HepG2 (cell line): ENCODE measurements at regions not wholly inside any gene's neighbourhood (a gene's known extent, or its start where the extent isn't known, plus 50 kb on each side); places are given as distances from the start of the nearest gene placed in this dataset.

Experiments used
- ATAC-seq: fragments of 200-7000 bp; cut with Tn5 transposase; 3 replicates; pipeline ENCODE4 v1.9.1; 2020; ENCODE audit warnings: mild to moderate bottlenecking, moderate library complexity
- BruUV-seq: library from RNA; stranded (reverse); fragments of 400-500 nt; replicated peaks from 2 replicates; lab custom pipeline; 2021; lab: Mats Ljungman, UMichigan
- CTCF ChIA-PET: fragments of 300-600 bp; formaldehyde crosslinking; extraction: SDS; loops from one replicate; lab custom pipeline; 2021; ENCODE audit warnings: low total read pairs, inconsistent platforms, low intra/inter-chr PET ratio; lab: Yijun Ruan, JAX
- POLR2A ChIA-PET: fragments of 350-600 bp; sonication (Branson Sonifier 250); formaldehyde crosslinking; loops from one replicate; lab custom pipeline; 2020; ENCODE audit warnings: antibody characterized with exemption, inconsistent platforms; lab: Yijun Ruan, JAX
- DNase-seq: peaks from one replicate; pipeline ENCODE4 v3.0.0-alpha.2; 2015; ENCODE audit warnings: low spot score
- FAIRE-seq: peaks from 3 replicates; lab custom pipeline; 2011; peaks lifted over from hg19 to GRCh38; lab: Jason Lieb, UNC
- H2AFZ ChIP-seq: one replicate; pipeline ENCODE4 v1.6.1; 2011; ENCODE audit warnings: low read length, inconsistent platforms
- H3K27ac ChIP-seq: fragments of 300-600 bp; 3 replicates; pipeline ENCODE4 v1.8.0; 2011; ENCODE audit warnings: mixed run types, mild to moderate bottlenecking, mixed read lengths, low read length, inconsistent platforms; ENCODE audit not compliant: insufficient read depth; ENCODE audit errors: extremely low read length
- H3K27me3 ChIP-seq, 2 experiments: fragments of 200-600 bp in 1 of 2; 2 replicates in 1 of 2; 3 replicates in 1 of 2; pipeline versions ENCODE4 v1.6.0 to v1.8.0; 2011; ENCODE audit warnings: low read length in 2 of 2, mild to moderate bottlenecking in 2 of 2, moderate library complexity in 2 of 2, inconsistent platforms in 1 of 2; ENCODE audit not compliant: insufficient read depth in 2 of 2, control insufficient read depth in 1 of 2
- H3K36me3 ChIP-seq, 2 experiments: fragments of 200-600 bp in 1 of 2; replicated peaks in 1 of 2; 2 replicates in 1 of 2; 3 replicates in 1 of 2; pipeline versions ENCODE4 v1.5.1 to v1.8.0; 2011; ENCODE audit warnings: low read length in 2 of 2, inconsistent platforms in 1 of 2; ENCODE audit not compliant: insufficient read depth in 2 of 2, control insufficient read depth in 1 of 2
- H3K4me1 ChIP-seq: 2 replicates; pipeline ENCODE4 v1.5.1; 2012; ENCODE audit warnings: low read length, inconsistent platforms; ENCODE audit not compliant: insufficient read depth
- H3K4me2 ChIP-seq: 2 replicates; pipeline ENCODE4 v1.6.0; 2011; ENCODE audit warnings: low read depth, low read length, inconsistent platforms
- H3K4me3 ChIP-seq, 3 experiments: fragments of 200-600 bp in 1 of 3; sonication (generic), shearing (Covaris generic) in 1 of 3; replicated peaks in 1 of 3; 2 replicates each; pipeline ENCODE4 v1.5.1; 2011 to 2016; ENCODE audit warnings: low read length in 3 of 3, inconsistent platforms in 2 of 3, low read depth in 2 of 3, mild to moderate bottlenecking in 2 of 3, control low read depth in 1 of 3, mixed read lengths in 1 of 3; ENCODE audit not compliant: insufficient read depth in 1 of 3
- H3K79me2 ChIP-seq: one replicate; pipeline ENCODE4 v1.6.1; 2011; ENCODE audit warnings: low read length, inconsistent platforms; ENCODE audit not compliant: insufficient read depth
- H3K9ac ChIP-seq: 2 replicates; pipeline ENCODE4 v1.6.0; 2011; ENCODE audit warnings: mild to moderate bottlenecking, low read depth, low read length, inconsistent platforms; ENCODE audit not compliant: insufficient read depth
- H3K9me3 ChIP-seq: 2 replicates; pipeline ENCODE4 v1.5.1; 2012; ENCODE audit warnings: mild to moderate bottlenecking, low read length
- H4K20me1 ChIP-seq: 2 replicates; pipeline ENCODE4 v1.6.0; 2011; ENCODE audit warnings: inconsistent platforms, mild to moderate bottlenecking, low read length, moderate library complexity; ENCODE audit not compliant: insufficient read depth
- EED ChIP-seq: sonication (generic); formaldehyde crosslinking; IDR thresholded peaks from 2 replicates; pipeline ENCODE4 v1.5.0; 2020; ENCODE audit warnings: mild to moderate bottlenecking, missing genetic modification reagents
- GATAD2A ChIP-seq: IDR thresholded peaks from 2 replicates; pipeline ENCODE4 v1.6.1; 2016
- HDAC6 ChIP-seq: fragments of 200-600 bp; sonication (generic); IDR thresholded peaks from 2 replicates; pipeline ENCODE4 v1.7.0; 2017; ENCODE audit warnings: mild to moderate bottlenecking, antibody characterized with exemption, low read length, low read depth
- NRL ChIP-seq: sonication (generic); formaldehyde crosslinking; IDR thresholded peaks from 2 replicates; pipeline ENCODE4 v1.5.0; 2020; ENCODE audit warnings: missing genetic modification reagents, mild to moderate bottlenecking, moderate library complexity, borderline replicate concordance
- RXRB ChIP-seq: IDR thresholded peaks from 2 replicates; pipeline ENCODE4 v1.6.1; 2016; ENCODE audit warnings: borderline replicate concordance, missing genetic modification reagents, missing compliant biosample characterization
- ZBTB21 ChIP-seq: sonication (generic); formaldehyde crosslinking; IDR thresholded peaks from 2 replicates; pipeline ENCODE4 v1.4.0; 2020; ENCODE audit warnings: missing genetic modification reagents
- ZC3H4 ChIP-seq: sonication (generic); formaldehyde crosslinking; IDR thresholded peaks from 2 replicates; pipeline ENCODE4 v1.4.0; 2020; ENCODE audit warnings: missing genetic modification reagents, borderline replicate concordance
- ZNF253 ChIP-seq: sonication (generic); formaldehyde crosslinking; IDR thresholded peaks from 2 replicates; pipeline ENCODE4 v1.8.0; 2022; ENCODE audit warnings: mild to moderate bottlenecking, missing genetic modification reagents, borderline replicate concordance
- ZNF3 ChIP-seq: IDR thresholded peaks from 2 replicates; pipeline ENCODE4 v1.7.0; 2017; ENCODE audit warnings: inconsistent platforms
- ZNF451 ChIP-seq: sonication (generic); formaldehyde crosslinking; IDR thresholded peaks from 2 replicates; pipeline ENCODE4 v1.5.0; 2020; ENCODE audit warnings: mild to moderate bottlenecking, missing genetic modification reagents
- ZNF510 ChIP-seq: sonication (generic); formaldehyde crosslinking; IDR thresholded peaks from 2 replicates; pipeline ENCODE4 v1.4.0; 2020; ENCODE audit warnings: low read depth, mild to moderate bottlenecking, missing genetic modification reagents
- ZNF7 ChIP-seq: IDR thresholded peaks from 2 replicates; pipeline ENCODE4 v1.6.1; 2016; ENCODE audit warnings: missing biosample characterization, missing genetic modification reagents
- WGBS: methylation state at CpG from one replicate; pipeline ENCODE4 v1.1.6; 2017; ENCODE audit warnings: low lambda C conversion rate; 5-methylcytosine and 5-hydroxymethylcytosine counted together
- in situ Hi-C: cut with HindIII; loops from 2 replicates; pipeline ENCODE4 v1.10.0; 2017; ENCODE audit warnings: low pct_unique_long_range_greater_than_20kb; ENCODE audit not compliant: extremely low pct_ligation_motif_present
- intact Hi-C: fragments of 100-400 bp; cut with micrococcal nuclease; formaldehyde crosslinking; loops from one replicate; pipeline ENCODE4 v1.10.0; 2022; ENCODE audit not compliant: unreplicated experiment
- TF ChIP-seq, protein P1 (sequence below): sonication (generic); formaldehyde crosslinking; IDR thresholded peaks from 2 replicates; pipeline ENCODE4 v1.9.0; 2022; ENCODE audit warnings: low read depth, missing genetic modification reagents
- TF ChIP-seq, protein P2 (sequence below): sonication (generic); formaldehyde crosslinking; IDR thresholded peaks from 2 replicates; pipeline ENCODE4 v1.5.0; 2020; ENCODE audit warnings: missing genetic modification reagents

GRCh38 chr16:79903471-79903870, 302.9 kb upstream of the MAF start:
- Histone ChIP-seq H3K79me2 (no peaks in the 10 kb centered on the region), H3K4me2 (no peak overlapping the region), H3K27ac (no peak overlapping the region), H2AFZ (no peak overlapping the region), H3K9me3 (no peaks in the 10 kb centered on the region), H3K27me3 (no peaks in the 10 kb centered on the region), H3K4me1 (peaks cover 21% of the 10 kb centered on the region), H3K4me3 (no peak overlapping the region), H3K9ac (no peak overlapping the region), H4K20me1 (no peaks in the 10 kb centered on the region), H3K36me3 (no peaks in the 10 kb centered on the region)
- ChIA-PET CTCF (no interaction called here), POLR2A (no interaction called here)
- ATAC-seq (no peak), DNase-seq (no peak), FAIRE-seq (no peak)
- TF ChIP-seq ZNF253 (CRISPR knock-in tag): no peak
- no peak for TF ChIP-seq ZNF451
- TF ChIP-seq RXRB (CRISPR knock-in tag): no peak
- TF ChIP-seq, protein P1, sequence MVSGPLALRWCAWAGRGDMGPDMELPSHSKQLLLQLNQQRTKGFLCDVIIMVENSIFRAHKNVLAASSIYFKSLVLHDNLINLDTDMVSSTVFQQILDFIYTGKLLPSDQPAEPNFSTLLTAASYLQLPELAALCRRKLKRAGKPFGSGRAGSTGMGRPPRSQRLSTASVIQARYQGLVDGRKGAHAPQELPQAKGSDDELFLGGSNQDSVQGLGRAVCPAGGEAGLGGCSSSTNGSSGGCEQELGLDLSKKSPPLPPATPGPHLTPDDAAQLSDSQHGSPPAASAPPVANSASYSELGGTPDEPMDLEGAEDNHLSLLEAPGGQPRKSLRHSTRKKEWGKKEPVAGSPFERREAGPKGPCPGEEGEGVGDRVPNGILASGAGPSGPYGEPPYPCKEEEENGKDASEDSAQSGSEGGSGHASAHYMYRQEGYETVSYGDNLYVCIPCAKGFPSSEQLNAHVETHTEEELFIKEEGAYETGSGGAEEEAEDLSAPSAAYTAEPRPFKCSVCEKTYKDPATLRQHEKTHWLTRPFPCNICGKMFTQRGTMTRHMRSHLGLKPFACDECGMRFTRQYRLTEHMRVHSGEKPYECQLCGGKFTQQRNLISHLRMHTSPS (CRISPR knock-in tag): no peak
- no peak for TF ChIP-seq ZNF510 (CRISPR knock-in tag)
- in situ Hi-C loops: no loop called here
- intact Hi-C loops: no loop called here
- BruUV-seq: no TSS peak
- WGBS: 6% methylated on average over 1 of the region's 1 CpG

DNA sequence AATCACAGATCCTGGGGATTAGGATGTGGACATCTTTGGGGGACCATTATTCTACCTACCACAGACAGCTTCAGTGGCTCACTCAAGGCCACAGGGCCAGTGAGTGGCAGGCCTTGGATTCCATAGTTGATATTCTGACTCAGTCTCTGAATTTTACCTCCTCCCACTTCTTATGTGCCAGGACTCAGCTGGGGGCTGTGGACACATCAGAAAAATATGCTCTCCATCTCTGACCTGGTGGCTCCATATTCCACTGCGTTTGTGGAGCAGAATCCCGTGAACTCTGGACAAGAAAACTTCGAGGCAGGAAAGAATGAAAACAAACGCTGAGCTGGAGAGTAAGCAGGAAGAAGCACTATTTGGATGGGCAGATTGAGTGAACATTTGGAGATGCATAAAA, 301.8 kb upstream of the MAF start:
- FAIRE-seq: no peak
- Histone ChIP-seq H3K4me1 (peaks cover 32% of the 10 kb centered on the region), H3K9me3 (no peaks in the 10 kb centered on the region)

More for the DNA sequence above, 301.8 kb upstream of the MAF start:
- DNase-seq: no peak
- WGBS: 2% methylated on average over 4 of the region's 4 CpGs
- Histone ChIP-seq H3K27ac (no peak overlapping the region), H3K79me2 (no peaks in the 10 kb centered on the region), H3K4me2 (no peak overlapping the region), H3K36me3 (no peaks in the 10 kb centered on the region), H3K27me3 (no peaks in the 10 kb centered on the region), H2AFZ (no peak overlapping the region), H3K9ac (no peak overlapping the region), H4K20me1 (no peaks in the 10 kb centered on the region), H3K4me3 (no peak overlapping the region)
- in situ Hi-C loops (no loop called here), intact Hi-C loops (no loop called here)
- ChIA-PET POLR2A (no interaction called here), CTCF (no interaction called here)
- BruUV-seq: no TSS peak
- no peak for ATAC-seq
- TF ChIP-seq ZNF3 (CRISPR knock-in tag) (no peak), EED (CRISPR knock-in tag) (no peak), ZBTB21 (CRISPR knock-in tag) (no peak), ZNF7 (CRISPR knock-in tag) (no peak), HDAC6 (no peak), ZC3H4 (CRISPR knock-in tag) (no peak), GATAD2A (no peak), NRL (CRISPR knock-in tag) (no peak)
- TF ChIP-seq, protein P2, sequence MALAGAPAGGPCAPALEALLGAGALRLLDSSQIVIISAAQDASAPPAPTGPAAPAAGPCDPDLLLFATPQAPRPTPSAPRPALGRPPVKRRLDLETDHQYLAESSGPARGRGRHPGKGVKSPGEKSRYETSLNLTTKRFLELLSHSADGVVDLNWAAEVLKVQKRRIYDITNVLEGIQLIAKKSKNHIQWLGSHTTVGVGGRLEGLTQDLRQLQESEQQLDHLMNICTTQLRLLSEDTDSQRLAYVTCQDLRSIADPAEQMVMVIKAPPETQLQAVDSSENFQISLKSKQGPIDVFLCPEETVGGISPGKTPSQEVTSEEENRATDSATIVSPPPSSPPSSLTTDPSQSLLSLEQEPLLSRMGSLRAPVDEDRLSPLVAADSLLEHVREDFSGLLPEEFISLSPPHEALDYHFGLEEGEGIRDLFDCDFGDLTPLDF (CRISPR knock-in tag): no peak
